Mesenchymal stem cell (in vitro differentiated cells and primary cell): ENCODE measurements at regions not wholly inside any gene's neighbourhood (a gene's known extent, or its start where the extent isn't known, plus 50 kb on each side); places are given as distances from the start of the nearest gene placed in this dataset.

Experiments used
- DNase-seq: peaks from one replicate; pipeline ENCODE4 v3.0.0-alpha.2; 2013
- H2AFZ ChIP-seq: one replicate; pipeline ENCODE4 v1.6.1; 2013; ENCODE audit warnings: low read depth, mild to moderate bottlenecking, control low read depth, inconsistent platforms, low read length, moderate library complexity
- H2AK5ac ChIP-seq: 2 replicates; pipeline ENCODE4 v1.6.1; 2013; ENCODE audit warnings: low read length, moderate library complexity, mild to moderate bottlenecking, inconsistent platforms; ENCODE audit not compliant: severe bottlenecking
- H2BK120ac ChIP-seq: one replicate; pipeline ENCODE4 v1.6.1; 2013; ENCODE audit warnings: low read depth, mild to moderate bottlenecking, inconsistent platforms, low read length, moderate library complexity
- H2BK12ac ChIP-seq, 2 experiments: one replicate each; pipeline ENCODE4 v1.6.1; 2013; ENCODE audit warnings: inconsistent platforms in 2 of 2, low read length in 2 of 2, mild to moderate bottlenecking in 2 of 2, moderate library complexity in 2 of 2, control low read depth in 1 of 2
- H2BK15ac ChIP-seq: one replicate; pipeline ENCODE4 v1.6.1; 2013; ENCODE audit warnings: mild to moderate bottlenecking, low read depth, inconsistent platforms; ENCODE audit not compliant: poor library complexity, severe bottlenecking
- H2BK5ac ChIP-seq: 2 replicates; pipeline ENCODE4 v1.6.1; 2013; ENCODE audit warnings: low read depth, mild to moderate bottlenecking, low read length, control low read depth, inconsistent platforms; ENCODE audit not compliant: poor library complexity, severe bottlenecking
- H3K14ac ChIP-seq, 2 experiments: one replicate each; pipeline ENCODE4 v1.6.1; 2013; ENCODE audit warnings: inconsistent platforms in 2 of 2, low read length in 2 of 2, control low read depth in 1 of 2, mild to moderate bottlenecking in 1 of 2, moderate library complexity in 1 of 2
- H3K18ac ChIP-seq, 2 experiments: one replicate each; pipeline ENCODE4 v1.6.1; 2013; ENCODE audit warnings: inconsistent platforms in 2 of 2, low read length in 2 of 2, control low read depth in 1 of 2, low read depth in 1 of 2, mild to moderate bottlenecking in 1 of 2
- H3K23ac ChIP-seq, 2 experiments: one replicate each; pipeline ENCODE4 v1.6.1; 2013; ENCODE audit warnings: inconsistent platforms in 2 of 2, low read length in 2 of 2, mild to moderate bottlenecking in 2 of 2, moderate library complexity in 2 of 2, control low read depth in 1 of 2
- H3K27ac ChIP-seq: 2 replicates; pipeline ENCODE4 v1.5.1; 2013; ENCODE audit warnings: mild to moderate bottlenecking, moderate library complexity, low read length, control low read depth, inconsistent platforms; ENCODE audit not compliant: poor library complexity, severe bottlenecking
- H3K27me3 ChIP-seq, 2 experiments: 2 replicates each; pipeline versions ENCODE4 v1.6.1 to v1.7.0; 2013; ENCODE audit warnings: low read length in 2 of 2, mild to moderate bottlenecking in 2 of 2, moderate library complexity in 2 of 2, control low read depth in 1 of 2, inconsistent platforms in 1 of 2; ENCODE audit not compliant: control insufficient read depth in 1 of 2, insufficient read depth in 1 of 2
- H3K36me3 ChIP-seq, 2 experiments: 2 replicates each; pipeline versions ENCODE4 v1.6.1 to v1.7.0; 2013; ENCODE audit warnings: low read length in 2 of 2, control low read depth in 1 of 2, inconsistent platforms in 1 of 2, low read depth in 1 of 2, mild to moderate bottlenecking in 1 of 2; ENCODE audit not compliant: insufficient read depth in 2 of 2, control insufficient read depth in 1 of 2
- H3K4ac ChIP-seq, 2 experiments: one replicate each; pipeline ENCODE4 v1.6.1; 2013; ENCODE audit warnings: inconsistent platforms in 2 of 2, low read length in 2 of 2, mild to moderate bottlenecking in 2 of 2, moderate library complexity in 2 of 2, control low read depth in 1 of 2, low read depth in 1 of 2
- H3K4me1 ChIP-seq: 2 replicates; pipeline ENCODE4 v1.6.1; 2013; ENCODE audit warnings: low read depth, low read length, control low read depth; ENCODE audit not compliant: control insufficient read depth, insufficient read depth
- H3K4me2 ChIP-seq: 2 replicates; pipeline ENCODE4 v1.6.1; 2013; ENCODE audit warnings: low read length, mild to moderate bottlenecking, inconsistent platforms; ENCODE audit not compliant: poor library complexity, severe bottlenecking
- H3K4me3 ChIP-seq, 2 experiments: 2 replicates each; pipeline versions ENCODE4 v1.5.1 to v1.7.0; 2013; ENCODE audit warnings: low read length in 2 of 2, mild to moderate bottlenecking in 2 of 2, control low read depth in 1 of 2, low read depth in 1 of 2; ENCODE audit not compliant: insufficient read depth in 1 of 2
- H3K79me1 ChIP-seq: replicated peaks from 2 replicates; pipeline ENCODE4 v1.6.1; 2013; ENCODE audit warnings: mild to moderate bottlenecking, control low read depth, low read length, inconsistent platforms; ENCODE audit not compliant: poor library complexity, severe bottlenecking
- H3K9ac ChIP-seq: 2 replicates; pipeline ENCODE4 v1.7.0; 2013; ENCODE audit warnings: mild to moderate bottlenecking, low read length, moderate library complexity
- H3K9me3 ChIP-seq: 2 replicates; pipeline ENCODE4 v1.7.0; 2013; ENCODE audit warnings: mild to moderate bottlenecking, low read length; ENCODE audit not compliant: control insufficient read depth
- H4K8ac ChIP-seq: one replicate; pipeline ENCODE4 v1.6.1; 2013; ENCODE audit warnings: inconsistent platforms, mild to moderate bottlenecking, low read length, moderate library complexity
- H4K91ac ChIP-seq: one replicate; pipeline ENCODE4 v1.6.1; 2013; ENCODE audit warnings: mild to moderate bottlenecking, low read length, inconsistent platforms
- WGBS: methylation state at CpG from one replicate; pipeline ENCODE4 v1.1.7; 2013; ENCODE audit warnings: mixed read lengths; 5-methylcytosine and 5-hydroxymethylcytosine counted together

- no peak overlapping the region for H4K8ac ChIP-seq
Observed at GRCh38 chr1:70760154-70760553, 287.5 kb downstream of the PTGER3 start.

GRCh38 chr1:70762386-70762785 is 285.2 kb downstream of the PTGER3 start:
- WGBS = 22% methylated on average over 1 of the region's 2 CpGs
- Histone ChIP-seq H3K79me1 (no peaks in the 10 kb centered on the region), H3K27ac (no peak overlapping the region), H2BK5ac (no peak overlapping the region), H3K23ac (no peak overlapping the region), H3K14ac (no peak overlapping the region), H3K4me1 (no peaks in the 10 kb centered on the region), H2BK120ac (no peak overlapping the region), H3K4ac (no peak overlapping the region), H3K4me2 (no peak overlapping the region), H3K27me3 (no peaks in the 10 kb centered on the region), H3K4me3 (no peak overlapping the region), H4K8ac (no peak overlapping the region), H2AK5ac (no peak overlapping the region), H2AFZ (no peak overlapping the region), H3K9me3 (no peaks in the 10 kb centered on the region), H3K36me3 (no peaks in the 10 kb centered on the region), H2BK15ac (no peak overlapping the region), H4K91ac (no peak overlapping the region), H2BK12ac (no peak overlapping the region), H3K9ac (no peak overlapping the region), H3K18ac (no peak overlapping the region)
- no peak for DNase-seq

More at GRCh38 chr1:70760154-70760553, 287.5 kb downstream of the PTGER3 start:
- no peaks in the 10 kb centered on the region for H3K79me1 ChIP-seq
- no peak overlapping the region for H3K23ac ChIP-seq
- no peaks in the 10 kb centered on the region for H3K36me3 ChIP-seq
- no peaks in the 10 kb centered on the region for H3K27me3 ChIP-seq
- no peak overlapping the region for H3K14ac ChIP-seq
- no peak overlapping the region for H2BK120ac ChIP-seq
- H2BK5ac ChIP-seq = no peak overlapping the region
- H3K9me3 ChIP-seq = no peaks in the 10 kb centered on the region
- no peak overlapping the region for H3K18ac ChIP-seq
- H3K4ac ChIP-seq = no peak overlapping the region
- H2AFZ ChIP-seq = no peak overlapping the region
- WGBS = 80% methylated on average over 1 of the region's 2 CpGs
- peak overlapping the region; percentile 27 for H3K9ac ChIP-seq
- H2BK15ac ChIP-seq = no peak overlapping the region
- no peak overlapping the region for H3K4me2 ChIP-seq
- DNase-seq = no peak
- H2AK5ac ChIP-seq = no peak overlapping the region
- no peak overlapping the region for H3K4me3 ChIP-seq
- H3K27ac ChIP-seq = no peak overlapping the region
- no peak overlapping the region for H4K91ac ChIP-seq
- no peak overlapping the region for H2BK12ac ChIP-seq
- no peaks in the 10 kb centered on the region for H3K4me1 ChIP-seq

- Histone ChIP-seq H3K4ac (no peak overlapping the region), H3K9ac (no peak overlapping the region), H3K14ac (no peak overlapping the region), H3K23ac (no peak overlapping the region), H3K4me1 (no peaks in the 10 kb centered on the region), H3K9me3 (peaks cover 5% of the 10 kb centered on the region), H2AK5ac (no peak overlapping the region), H3K36me3 (no peaks in the 10 kb centered on the region), H3K79me1 (no peaks in the 10 kb centered on the region), H3K4me3 (peak overlapping the region in 1 of 2 experiments; percentile 1), H2BK15ac (no peak overlapping the region), H4K8ac (no peak overlapping the region), H3K27ac (no peak overlapping the region), H2BK5ac (no peak overlapping the region), H2AFZ (no peak overlapping the region), H2BK12ac (no peak overlapping the region), H3K18ac (no peak overlapping the region), H3K27me3 (no peaks in the 10 kb centered on the region), H3K4me2 (no peak overlapping the region), H4K91ac (no peak overlapping the region), H2BK120ac (no peak overlapping the region)
- whole genome bisulfite sequencing = 8% methylated on average over 1 of the region's 2 CpGs
- no peak for DNase-seq
Observed at GRCh38 chr1:70764747-70765146, 282.9 kb downstream of the PTGER3 start.

GRCh38 chr1:70767377-70767776 is 280.2 kb downstream of the PTGER3 start:
- no peak overlapping the region for H3K4ac ChIP-seq
- no peak overlapping the region for H3K4me3 ChIP-seq
- H3K36me3 ChIP-seq = no peaks in the 10 kb centered on the region
- no peak overlapping the region for H2BK12ac ChIP-seq
- no peak overlapping the region for H3K4me2 ChIP-seq
- no peak overlapping the region for H3K23ac ChIP-seq
- H3K14ac ChIP-seq = no peak overlapping the region
- no peaks in the 10 kb centered on the region for H3K4me1 ChIP-seq
- DNase-seq = no peak
- no peak overlapping the region for H2BK15ac ChIP-seq
- H4K8ac ChIP-seq = no peak overlapping the region
- H3K27ac ChIP-seq = no peak overlapping the region
- no peak overlapping the region for H2BK120ac ChIP-seq
- H4K91ac ChIP-seq = no peak overlapping the region
- no peak overlapping the region for H2AK5ac ChIP-seq
- no peak overlapping the region for H2AFZ ChIP-seq
- no peaks in the 10 kb centered on the region for H3K79me1 ChIP-seq
- no peaks in the 10 kb centered on the region for H3K27me3 ChIP-seq
- peak overlapping the region; percentile 41 for H3K9ac ChIP-seq
- no peak overlapping the region for H3K18ac ChIP-seq
- no peak overlapping the region for H2BK5ac ChIP-seq
- H3K9me3 ChIP-seq = peaks cover 21% of the 10 kb centered on the region
